ENCODE measurements at regions not wholly inside any gene's neighbourhood (a gene's known extent, or its start where the extent isn't known, plus 50 kb on each side); places are given as distances from the start of the nearest gene placed in this dataset.

DNA sequence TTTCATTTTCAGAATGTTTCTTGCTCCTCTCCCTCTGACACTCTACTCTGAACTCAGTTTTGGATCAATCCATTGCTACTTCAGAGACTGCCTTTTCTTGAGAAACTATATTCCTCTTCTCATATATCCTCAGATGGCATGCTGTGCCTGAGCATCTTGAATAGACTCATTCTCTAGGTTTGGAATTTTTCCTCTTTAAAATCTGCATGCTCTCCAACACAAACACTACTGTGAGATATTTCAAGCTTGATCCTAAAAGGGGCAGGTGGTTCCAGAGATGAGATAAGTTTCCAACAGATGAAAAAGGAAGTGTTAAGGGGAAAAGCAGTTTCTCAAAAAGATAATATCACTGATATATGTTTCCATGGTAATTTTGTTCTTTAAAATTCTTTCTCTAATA, 742.2 kb upstream of the EPHA6 start:
- DNase-seq (ENCODE audit: low read depth, low spot score): no peak
- H3K27ac ChIP-seq: no peak overlapping the region

DNA sequence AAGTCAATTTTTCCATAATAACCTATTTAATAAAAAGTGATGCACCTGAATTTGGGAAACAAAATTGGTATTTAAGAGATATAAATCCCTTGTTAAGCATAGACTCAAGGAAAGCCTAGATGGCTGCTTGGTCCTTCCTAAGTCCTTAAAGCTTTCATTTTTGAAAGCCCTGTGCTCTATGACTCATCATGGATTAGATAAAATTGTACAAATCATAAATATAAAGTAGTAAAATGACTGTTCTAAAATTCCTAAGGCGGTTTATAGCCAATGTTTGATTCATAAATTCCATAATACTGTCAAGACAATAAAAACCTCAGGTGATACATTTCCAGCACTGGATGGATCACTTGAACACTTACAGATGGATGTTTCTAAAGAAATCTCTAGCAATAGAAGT, 730.8 kb upstream of the EPHA6 start:
- DNase-seq (ENCODE audit: low read depth, low spot score): no peak
- H3K27ac ChIP-seq: no peak overlapping the region

DNA sequence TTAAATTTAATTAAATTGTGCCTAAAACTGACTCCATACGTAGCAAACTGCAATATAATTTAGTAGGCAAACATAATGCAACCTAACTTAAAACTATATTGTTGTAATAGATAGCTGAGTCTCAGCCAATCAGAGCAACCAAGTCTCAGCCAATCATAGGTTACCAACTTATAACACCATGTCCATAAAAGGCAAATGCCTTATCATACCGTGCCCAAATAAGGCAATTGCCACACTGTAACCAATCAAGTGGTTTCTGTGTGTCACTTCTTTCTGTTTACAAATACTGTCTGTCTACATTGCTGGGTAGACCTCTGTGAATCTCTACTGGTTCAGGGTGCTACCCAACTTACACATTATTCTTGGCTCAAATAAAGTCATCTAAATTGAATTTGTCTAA, 728.4 kb upstream of the EPHA6 start:
- no peak for DNase-seq (ENCODE audit: low read depth, low spot score)
- no peak overlapping the region for H3K27ac ChIP-seq

GRCh38 chr3:96101006-96101560, 713.3 kb upstream of the EPHA6 start:
- no peak for DNase-seq (ENCODE audit: low read depth, low spot score)
- H3K27ac ChIP-seq: no peak overlapping the region

GRCh38 chr3:96106701-96107100, 707.7 kb upstream of the EPHA6 start:
- DNase-seq (ENCODE audit: low read depth, low spot score): no peak
- H3K27ac ChIP-seq: no peak overlapping the region
